D341Med (cell line): ENCODE measurements at regions not wholly inside any gene's neighbourhood (a gene's known extent, or its start where the extent isn't known, plus 50 kb on each side); places are given as distances from the start of the nearest gene placed in this dataset.
"Not testable (repeated sequence)": the region's sequence is repeated elsewhere in the genome, so short reads cannot be mapped to it uniquely, and the experiment has no call there.

Source experiments
- DNase-seq: peaks from one replicate; pipeline ENCODE4 v3.0.0; 2012; ENCODE audit warnings: low spot score

DNA sequence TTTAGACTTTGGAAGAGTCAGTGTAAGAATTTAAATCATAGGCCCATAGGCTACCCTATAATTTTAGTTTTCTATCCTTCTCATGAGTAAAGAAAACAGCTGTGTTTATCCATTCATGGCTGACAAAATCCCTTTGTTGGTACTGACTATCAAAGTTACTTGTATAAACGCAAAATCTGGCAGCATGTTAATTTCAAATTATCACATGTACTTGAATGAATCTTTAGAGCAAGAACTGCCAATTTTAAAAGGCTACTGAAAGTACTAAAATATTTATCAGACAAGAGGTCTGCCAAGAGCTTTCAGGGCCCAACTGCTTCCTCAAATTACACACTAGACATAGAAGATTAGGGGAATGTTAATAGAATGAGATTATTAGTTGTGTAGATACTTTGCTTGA lies 66.6 kb downstream of the MYL12B start:
- no peak for DNase-seq

DNA sequence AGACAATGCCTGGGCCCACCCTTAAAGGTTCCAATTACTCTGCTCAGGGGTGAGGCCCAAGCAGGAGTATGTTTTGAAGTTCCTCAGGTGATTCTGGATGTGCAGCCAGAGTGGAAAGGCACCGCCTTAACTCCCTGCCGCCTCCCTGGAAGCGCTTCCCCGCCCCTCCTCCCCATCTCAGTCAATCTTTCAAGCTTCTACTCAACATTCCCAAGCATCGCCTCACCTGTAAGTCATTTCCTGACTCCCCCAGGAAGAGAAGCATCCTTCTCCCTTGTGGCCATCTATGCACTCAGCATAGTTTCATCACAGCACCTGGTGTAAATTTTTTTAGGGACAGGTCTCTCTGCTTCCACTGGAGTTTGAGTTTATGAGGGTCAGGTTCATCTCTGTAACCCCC lies 67.5 kb downstream of the MYL12B start:
- DNase-seq, result no peak

DNA sequence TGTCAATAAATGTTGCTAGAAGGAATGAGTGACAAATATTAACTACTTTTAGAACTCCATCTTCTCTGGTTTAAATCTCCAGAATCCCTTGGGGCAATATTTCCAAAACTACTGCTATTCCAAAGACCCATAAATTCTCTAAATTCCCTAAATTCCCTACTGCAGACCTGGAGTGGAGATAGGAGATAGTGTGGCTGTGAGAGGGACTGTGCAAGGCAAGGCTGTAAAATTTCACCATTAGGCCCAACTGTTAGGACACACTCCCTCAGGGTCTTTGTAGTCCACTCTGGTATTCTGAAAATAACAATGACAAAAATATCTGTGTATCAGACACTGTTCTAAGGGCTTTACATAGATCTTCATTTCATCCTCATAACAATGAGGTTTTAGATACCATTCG lies 67.9 kb downstream of the MYL12B start:
- DNase-seq, result no peak

DNA sequence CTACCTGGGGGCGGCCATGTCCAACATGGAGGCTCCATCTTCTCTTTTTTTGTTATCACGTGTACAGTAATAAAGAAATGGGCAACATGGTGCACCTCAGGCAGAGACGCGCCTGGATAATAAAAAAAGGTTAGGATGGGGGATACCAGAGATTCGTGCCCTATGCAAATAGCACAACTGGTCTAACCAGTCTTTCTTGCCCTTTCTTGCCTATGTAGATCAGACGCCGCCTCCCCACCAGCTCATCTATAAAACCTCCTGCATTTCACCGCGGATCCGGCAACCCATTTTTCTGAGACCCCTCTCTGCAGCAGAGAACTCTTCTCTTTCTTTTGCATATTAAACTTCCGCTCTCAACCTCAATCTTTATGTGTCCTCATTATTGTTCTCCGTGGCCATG lies 68.7 kb downstream of the MYL12B start:
- no peak for DNase-seq

DNA sequence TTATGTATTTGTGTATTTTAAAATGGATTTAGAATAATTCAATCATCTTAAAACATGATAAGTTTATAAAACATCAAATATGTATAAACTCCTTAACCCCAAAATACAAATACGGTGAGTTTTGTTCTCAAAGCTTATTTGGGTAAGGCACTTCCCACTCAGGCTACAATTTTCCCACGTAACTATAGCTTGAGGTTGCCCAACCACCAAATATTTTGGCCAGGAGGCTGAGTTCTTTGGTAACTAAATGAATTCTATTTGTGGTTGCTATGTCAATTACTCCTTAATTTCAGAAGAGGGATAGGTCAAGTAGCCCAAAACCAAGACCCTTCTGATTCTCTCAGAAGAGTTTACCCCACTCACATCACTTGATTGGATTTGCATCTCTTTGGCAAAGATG lies 70.4 kb downstream of the MYL12B start:
- DNase-seq, result no peak

DNA sequence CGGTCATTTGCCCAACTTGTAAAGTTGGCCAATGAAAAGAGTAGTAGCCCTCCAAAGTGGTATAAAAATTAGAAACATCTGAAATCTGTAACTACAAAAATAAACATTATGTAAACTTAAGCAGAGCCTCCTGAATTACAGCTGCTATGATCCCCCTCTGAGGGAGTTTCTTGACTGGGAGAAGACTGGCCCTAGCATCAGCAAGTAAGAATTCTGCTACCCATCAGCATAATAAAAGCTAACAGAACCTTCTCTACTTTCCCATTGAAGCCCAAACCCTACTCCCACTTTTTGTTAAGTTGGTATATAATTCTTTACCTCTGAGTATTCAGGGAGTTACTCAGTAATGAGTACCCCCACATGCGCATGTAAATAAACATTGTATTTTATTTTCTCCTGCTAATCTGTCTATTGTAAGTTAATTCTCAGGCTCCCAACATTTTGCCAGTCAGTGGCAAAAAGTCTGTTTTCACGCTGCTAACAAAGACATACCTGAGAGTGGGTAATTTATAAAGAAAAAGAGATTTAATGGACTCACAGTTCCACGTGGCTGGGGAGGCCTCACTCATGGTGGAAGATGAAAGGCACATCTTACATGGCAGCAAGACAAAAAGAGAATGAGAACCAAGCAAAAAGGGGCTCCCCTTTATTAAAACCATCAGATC lies 71.3 kb downstream of the MYL12B start:
- DNase-seq, result no peak

DNA sequence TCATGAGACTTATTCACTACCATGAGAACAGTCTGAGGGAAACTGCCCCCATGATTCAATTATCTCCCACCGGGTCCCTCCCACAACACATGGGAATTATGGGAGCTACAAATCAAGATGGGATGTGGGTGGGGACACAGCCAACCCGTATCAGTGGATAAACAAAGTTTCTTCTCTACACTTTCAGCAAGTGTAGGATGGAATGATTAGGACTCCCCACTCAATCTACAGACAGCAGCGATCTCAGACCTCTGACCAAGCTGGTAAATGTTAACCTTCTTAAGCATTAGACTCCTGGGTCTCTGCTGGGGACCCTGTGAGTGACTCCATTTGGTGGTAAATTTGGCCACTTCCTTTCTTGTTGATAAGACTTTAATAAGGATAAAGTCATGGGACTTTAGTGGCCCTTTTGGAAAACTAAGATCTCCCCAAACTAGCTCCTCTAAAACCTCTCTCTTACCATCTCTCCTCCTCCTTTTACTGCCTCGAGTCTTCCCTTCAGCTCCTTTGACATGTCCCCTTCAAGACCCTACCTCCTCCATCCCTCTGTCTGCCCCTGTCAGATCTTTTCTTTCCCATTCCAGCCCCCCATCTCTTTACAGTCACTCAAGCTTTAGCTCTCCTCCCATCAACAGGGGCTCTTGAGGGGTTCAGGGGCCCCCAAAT lies 71.9 kb downstream of the MYL12B start:
- no peak for DNase-seq

DNA sequence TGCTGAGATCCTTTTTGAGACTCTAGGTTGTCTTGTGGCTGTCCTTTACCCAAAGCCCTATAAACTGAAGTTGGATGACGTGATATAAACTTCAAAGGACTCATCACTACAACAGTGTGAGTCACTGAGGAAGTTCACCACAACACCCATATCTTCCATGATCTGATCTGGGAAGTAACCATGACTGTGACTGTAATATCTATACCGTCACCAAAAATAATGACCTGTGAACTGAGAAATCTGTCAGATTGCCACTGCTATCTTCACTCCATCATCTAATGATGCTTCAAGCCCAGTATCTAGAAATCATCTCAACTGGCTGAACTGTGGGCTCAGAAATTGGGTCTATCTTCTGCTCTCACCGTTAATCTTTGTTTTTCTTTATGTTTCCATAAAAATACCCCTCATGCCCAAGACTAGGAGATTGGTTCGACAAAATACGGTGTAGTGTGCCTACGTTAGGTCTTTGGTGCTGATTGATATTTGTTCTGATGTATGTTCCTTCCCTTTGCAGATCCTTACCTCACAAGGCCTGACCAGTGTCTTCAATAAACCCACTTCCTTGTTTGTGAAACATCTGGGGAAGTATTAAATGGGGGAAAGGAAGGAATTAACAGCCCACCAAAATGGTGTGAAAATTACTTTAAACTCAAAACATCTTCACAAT lies 78.2 kb downstream of the MYL12B start:
- no peak for DNase-seq

DNA sequence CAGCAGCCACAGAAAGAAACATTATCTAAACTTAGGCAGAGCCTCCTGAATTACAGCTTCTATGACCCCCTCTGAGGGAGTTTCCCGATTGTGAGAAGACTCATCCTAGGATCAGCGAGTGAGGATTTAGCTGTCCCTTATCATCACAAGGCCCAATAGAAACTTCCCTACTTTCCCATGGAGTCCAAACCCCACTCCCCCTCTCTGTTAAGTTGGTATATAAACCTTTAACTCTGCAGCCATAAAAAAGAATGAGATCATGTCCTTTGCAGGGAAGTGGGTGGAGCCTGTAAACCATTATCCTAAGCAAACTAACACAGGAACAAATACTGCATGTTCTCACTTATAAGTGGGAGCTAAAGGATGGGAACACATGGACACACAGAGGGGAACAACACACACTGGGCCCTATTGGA lies 78.8 kb downstream of the MYL12B start:
- DNase-seq, result no peak

DNA sequence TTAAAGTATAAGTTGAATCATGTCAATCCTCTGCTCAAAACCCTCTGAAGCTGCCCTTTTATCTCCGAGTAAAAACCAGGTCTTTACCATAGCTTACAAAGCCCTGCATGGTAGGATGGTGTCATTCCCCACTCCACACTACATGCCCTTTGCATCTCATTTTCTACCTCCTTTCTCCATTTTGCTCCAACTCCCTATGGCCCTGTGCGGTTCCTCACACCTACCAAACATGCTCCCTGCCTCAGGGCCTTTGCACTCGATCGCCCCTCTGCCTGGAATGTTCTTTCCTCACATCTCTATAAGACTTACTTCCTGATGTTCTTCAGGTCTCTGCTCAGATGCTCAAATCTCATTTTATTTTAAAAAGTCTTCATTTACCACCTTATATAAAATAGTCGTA lies 80.7 kb downstream of the MYL12B start:
- no peak for DNase-seq

DNA sequence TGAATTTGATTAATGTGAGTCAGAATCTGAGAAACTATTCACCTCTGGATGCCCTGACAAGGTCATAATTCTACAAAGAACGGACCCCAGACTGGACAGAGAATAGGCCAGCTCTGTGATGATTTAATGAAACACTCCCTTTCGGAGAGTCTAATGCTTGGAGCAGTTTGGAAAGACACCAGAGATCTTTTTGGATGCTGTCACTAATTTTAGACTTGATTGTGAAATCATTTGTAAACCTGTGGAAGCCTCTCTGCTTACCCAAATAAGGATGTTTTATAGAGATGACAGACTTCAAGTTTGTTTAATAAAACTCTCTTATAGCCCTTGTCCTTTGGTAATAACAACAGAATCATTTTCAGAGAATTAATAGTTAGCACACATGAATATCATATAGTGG lies 83.5 kb downstream of the MYL12B start:
- no peak for DNase-seq

DNA sequence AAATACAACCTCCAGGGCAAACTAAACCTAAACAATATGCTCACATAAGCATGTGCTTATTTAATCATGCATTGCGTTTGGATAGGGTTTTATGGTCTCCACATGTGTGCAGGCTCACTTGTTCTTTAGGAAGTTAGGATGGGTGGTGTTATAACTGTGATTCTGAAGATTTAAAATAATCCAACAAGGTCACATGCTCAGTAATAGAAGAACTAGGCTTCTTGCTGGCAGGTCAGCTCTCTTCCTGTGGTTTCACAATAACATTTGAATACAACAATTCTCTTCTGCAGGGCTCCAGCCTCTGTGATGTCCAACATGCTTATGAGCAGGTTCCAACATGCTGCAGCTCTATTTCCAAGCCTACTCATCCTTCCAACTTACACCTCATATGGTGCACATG lies 84.0 kb downstream of the MYL12B start:
- DNase-seq, result no peak

DNA sequence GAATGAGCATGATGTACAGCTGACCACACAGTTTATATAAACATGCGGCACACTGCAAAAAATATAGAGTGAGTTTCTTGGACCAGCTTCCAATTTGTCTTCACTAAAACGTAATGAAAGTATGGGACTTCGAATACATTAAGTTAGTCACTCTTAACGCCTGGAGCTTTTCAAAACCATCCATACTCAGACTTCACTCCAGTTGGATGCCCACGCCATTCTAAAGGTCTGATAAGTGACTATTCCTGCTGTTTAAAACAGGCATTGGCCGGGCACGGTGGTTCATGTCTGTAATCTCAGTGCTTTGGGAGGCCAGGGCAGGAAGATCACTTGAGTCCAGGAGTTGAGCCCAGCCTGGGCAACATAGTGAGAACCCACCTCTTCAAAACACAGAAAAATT lies 84.6 kb downstream of the MYL12B start:
- no peak for DNase-seq

DNA sequence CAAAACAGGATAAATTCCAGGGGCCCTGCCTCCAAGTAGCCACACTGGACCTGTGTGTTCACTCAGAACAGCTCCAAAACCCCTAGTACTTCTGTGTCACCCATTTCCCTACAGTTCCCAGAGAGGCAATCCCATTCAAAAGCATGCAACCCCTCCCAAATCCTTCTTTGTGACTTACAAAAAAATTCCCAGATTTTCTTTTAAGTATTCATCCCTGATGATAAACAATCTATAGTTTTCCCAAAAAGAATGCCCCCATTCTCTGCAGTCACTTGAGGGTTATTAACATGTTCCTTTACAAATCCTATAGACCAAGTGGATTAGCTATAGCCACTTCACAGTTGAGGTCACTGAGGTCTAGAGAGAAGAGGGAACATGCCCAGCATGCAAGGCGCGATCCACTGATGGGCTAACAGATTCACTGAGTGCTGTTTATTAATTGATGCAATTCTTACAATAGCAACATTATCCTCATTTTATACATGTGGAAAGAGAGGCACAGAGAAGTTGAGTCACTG lies 85.4 kb downstream of the MYL12B start:
- DNase-seq, result no peak

DNA sequence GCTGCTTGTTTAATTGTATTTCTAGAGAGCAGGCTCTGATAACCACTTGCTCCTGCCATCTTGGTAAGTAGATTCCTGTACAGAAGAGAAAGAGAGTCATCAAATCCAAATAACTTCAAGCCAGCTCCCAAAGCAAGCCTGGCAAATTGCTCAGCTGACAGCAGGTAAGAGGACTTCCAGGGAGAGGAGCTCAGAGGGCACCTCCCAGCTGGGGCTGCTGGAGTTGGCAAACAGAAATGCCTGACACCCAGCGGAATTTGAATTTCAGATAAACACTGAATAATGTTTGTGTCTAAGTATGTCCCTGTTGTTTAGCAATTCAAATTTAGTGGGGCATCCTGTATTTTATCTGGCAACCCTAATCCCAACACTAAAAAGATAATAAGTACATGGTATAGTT lies 86.2 kb downstream of the MYL12B start:
- no peak for DNase-seq

DNA sequence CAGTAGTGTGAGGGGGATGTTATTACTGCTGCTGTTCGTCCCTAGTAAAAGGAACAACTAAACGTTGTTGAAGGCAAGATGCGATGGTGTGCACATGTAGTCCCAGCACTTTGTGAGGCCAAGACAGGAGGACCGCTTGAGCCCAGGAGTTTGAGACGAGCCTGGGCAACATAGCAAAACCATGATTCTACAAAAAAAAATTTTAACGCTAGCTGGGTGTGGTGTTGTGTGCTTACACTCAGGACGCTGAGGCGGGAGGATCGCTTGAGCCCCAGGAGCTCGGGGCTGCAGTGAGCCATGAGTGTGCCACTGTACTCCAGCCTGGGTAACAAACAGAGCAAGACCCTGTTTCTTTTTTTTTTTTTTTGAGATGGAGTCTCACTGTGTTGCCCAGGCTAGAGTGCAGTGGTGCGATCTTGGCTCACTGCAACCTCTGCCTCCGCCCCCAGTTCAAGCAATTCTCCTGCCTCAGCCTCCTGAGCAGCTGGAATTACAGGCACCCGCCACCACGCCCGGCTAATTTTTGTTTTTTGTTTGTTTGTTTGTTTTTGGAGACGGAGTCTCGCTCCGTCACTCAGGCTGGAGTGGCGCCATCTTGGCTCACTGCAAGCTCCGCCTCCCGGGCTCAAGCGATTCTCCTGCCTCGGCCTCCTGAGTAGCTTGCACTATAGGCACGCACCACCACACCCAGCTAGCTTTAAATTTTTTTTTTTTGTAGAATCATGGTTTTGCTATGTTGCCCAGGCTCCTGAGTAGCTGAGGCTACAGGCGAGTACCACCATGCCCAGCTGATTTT lies 87.3 kb downstream of the MYL12B start:
- not testable (repeated sequence) for DNase-seq

DNA sequence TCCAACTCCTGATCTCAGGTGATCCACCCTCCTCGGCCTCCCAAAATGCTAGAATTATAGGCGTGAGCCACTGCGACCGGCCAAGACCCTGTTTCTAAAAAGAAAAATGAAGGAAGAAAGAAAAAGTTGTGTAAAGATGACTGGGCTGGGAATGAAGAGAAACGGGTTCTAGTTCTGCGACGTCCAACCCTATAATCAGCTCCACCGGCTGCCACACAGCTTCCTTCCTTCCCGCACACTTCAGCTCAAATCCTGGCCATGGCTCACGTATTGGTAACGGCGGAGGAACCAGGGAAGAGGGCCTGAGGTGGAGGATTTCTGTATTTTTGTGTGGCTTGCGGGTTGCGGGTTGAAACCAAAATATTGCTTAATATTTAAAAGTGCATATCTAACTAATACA lies 88.1 kb downstream of the MYL12B start:
- DNase-seq, result no peak

DNA sequence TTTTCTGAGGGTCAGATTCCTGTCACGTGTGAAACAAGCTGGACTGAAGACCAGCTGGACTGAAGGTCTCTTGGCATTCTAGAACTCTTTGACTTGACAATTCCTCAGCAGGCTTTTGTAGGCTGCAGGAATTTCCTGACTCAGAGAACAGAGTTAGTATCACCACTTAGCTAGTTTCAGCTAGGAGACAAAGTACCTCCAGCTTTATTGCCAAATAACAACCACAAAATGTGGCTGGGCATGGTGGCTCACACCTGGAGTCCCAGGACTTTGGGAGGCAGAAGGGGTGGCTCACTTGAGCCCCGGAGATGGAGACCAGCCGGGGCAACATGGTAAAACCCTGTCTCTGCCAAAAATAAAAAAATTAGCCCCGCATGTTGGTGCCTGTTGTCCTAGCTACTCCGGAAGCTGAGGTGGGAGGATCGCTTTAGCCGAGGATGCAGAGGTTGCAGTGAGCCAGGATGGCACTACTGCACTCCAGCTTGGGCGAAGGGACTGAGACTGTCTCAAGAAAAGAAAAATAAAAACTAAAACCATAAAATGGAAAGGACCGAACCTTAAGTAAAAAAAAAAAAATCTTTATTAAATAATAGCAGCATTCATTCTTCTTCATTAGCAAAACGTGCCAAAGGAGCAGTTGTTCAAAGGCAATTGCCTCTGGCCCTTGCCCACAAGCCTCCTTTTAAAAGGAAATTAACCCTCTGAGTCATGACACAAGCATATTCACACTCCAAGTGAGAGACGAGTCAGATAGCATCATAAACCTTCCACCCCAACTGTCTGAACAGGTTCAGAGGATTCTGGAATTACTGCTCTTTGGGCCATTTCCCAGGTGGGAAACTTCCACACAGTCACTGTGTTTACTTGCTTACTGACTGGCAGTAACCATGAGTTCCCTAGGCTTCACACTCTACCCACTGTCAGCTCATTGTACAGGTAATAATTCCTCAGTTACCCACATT lies 88.9 kb downstream of the MYL12B start:
- no peak for DNase-seq

DNA sequence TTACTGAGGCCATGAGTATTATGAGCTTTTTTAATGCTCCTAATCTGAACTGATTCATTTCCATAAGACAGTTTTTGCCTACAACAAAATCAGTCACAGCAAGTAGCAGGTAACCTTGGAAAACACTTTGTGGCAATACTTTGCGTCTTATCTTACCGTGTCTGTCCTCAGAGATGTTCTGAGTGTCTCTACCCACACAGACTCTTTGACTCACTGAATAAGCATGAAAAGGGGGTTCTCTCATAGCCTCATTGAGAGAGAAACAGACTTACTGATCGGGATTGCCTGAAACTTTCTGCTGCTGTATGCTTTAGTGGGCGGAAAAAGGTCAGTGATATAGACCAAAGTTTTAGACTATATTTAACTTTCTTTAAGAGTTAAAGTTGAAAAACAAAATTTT lies 92.6 kb downstream of the MYL12B start:
- no peak for DNase-seq

DNA sequence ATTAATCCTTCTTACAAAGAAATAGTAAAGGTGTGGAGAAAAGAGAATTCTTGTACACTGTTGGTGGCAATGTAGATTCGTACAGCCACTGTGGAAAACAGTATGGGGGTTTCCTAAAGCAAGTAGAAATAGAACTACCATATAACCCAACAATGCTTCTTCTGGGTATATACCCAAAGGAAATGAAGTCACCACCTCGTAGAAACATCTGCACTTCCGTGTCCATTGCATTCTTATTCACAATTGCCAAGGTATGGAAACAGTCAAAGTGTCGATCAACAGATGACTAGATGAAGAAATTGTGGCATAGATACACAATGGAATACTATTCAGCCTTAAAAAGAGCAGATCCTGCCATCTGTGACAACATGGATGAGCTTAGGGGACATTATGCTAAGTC lies 93.4 kb upstream of the TGIF1 start:
- DNase-seq, result no peak

DNA sequence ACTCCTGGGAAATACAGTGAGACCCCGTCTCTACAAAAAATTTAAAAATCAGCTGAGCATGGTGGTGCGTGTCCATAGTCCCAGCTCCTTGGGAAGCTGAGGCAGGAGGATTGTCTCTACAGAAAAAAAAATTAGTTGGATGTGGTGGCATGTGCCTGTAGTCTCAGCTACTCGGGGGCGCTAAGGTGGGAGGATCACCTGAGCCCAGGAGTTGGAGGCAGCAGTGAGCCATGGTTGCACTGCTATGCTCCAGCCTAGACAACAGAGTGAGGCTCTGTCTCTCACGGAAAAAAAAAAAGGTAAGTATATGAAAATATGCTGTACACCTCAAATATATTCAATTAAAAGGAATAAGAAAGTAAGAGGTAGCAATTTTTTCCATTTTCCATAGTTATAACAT lies 92.5 kb upstream of the TGIF1 start:
- no peak for DNase-seq
